Pancreas (tissue), 10 donors: ENCODE measurements at regions not wholly inside any gene's neighbourhood (a gene's known extent, or its start where the extent isn't known, plus 50 kb on each side); places are given as distances from the start of the nearest gene placed in this dataset.

Experiments
- ATAC-seq, 4 donors: fragments of 200-7000 bp; cut with Tn5 transposase; one replicate each; pipeline versions ENCODE4 v1.8.0 to v1.9.1; 2020; ENCODE audit warnings: mild to moderate bottlenecking in 4 of 4, moderate library complexity in 4 of 4
- DNase-seq, 6 donors: peaks; one replicate each; pipeline ENCODE4 v3.0.0-alpha.2; 2020
- FAIRE-seq: peaks from 2 replicates; lab custom pipeline; 2012; peaks lifted over from hg19 to GRCh38; lab: Jason Lieb, UNC
- H3K27ac ChIP-seq, 4 donors: fragments of 200-600 bp; sonication (generic); 1 replicate in 3 of 4; 2 replicates in 1 of 4; pipeline versions ENCODE4 v1.5.0 to v1.8.0; 2020
- H3K27me3 ChIP-seq, 4 donors: fragments of 200-600 bp; one replicate each; pipeline ENCODE4 v1.8.0; 2021
- H3K36me3 ChIP-seq, 3 donors: fragments of 200-600 bp; sonication (generic) in 1 of 3; one replicate each; pipeline versions ENCODE4 v1.5.0 to v1.8.0; 2020 to 2021
- H3K4me1 ChIP-seq, 3 donors: fragments of 200-600 bp; one replicate each; pipeline ENCODE4 v1.8.0; 2021
- H3K4me3 ChIP-seq, 4 donors: fragments of 200-600 bp; sonication (generic) in 2 of 4; one replicate each; pipeline versions ENCODE4 v1.5.0 to v1.8.0; 2020 to 2021
- H3K9me3 ChIP-seq, 4 donors: fragments of 200-600 bp; one replicate each; pipeline ENCODE4 v1.8.0; 2021
- CTCF ChIP-seq, 4 donors: fragments of 200-600 bp; sonication (generic) in 3 of 4; IDR thresholded peaks; one replicate each; pipeline versions ENCODE4 v1.5.0 to v1.8.0; 2021; ENCODE audit warnings: antibody characterized with exemption in 4 of 4
- WGBS, 2 donors: extraction: QIAGEN DNeasy Blood & Tissue Kit; methylation state at CpG; one replicate each; pipeline ENCODE4 v1.1.7; 2013; 5-methylcytosine and 5-hydroxymethylcytosine counted together
- intact Hi-C, 3 donors: fragments of 100-400 bp; cut with DNase I; formaldehyde crosslinking; loops; one replicate each; pipeline versions ENCODE4 v1.11.1 to v1.14.2; 2022
- donor health status: healthy with polysubstance abuse.
- donor health status: DM: no; HTN: no; CAD: no; lungs with moderate emphysema.
- donor health status: DM: no; HTN: no; CAD: no.
- donor health status: control.
- donor health status: control.
- donor health status: Bipolar disorder and iron deficiency.
- donor health status: DM: yes; HTN: yes; CAD: no.
- donor health status: DM: no; HTN: no; CAD: no.
- donor health status: DM: no; HTN: no; CAD: no.
- donor health status: DM: yes; HTN: yes; CAD: no.

- DNase-seq (no peak), FAIRE-seq (no peak), ATAC-seq (no peak)
- intact Hi-C loops, result no loop called here
- Histone ChIP-seq H3K4me3 (no peak overlapping the region), H3K27ac (no peak overlapping the region), H3K27me3 (no peaks in the 10 kb centered on the region), H3K9me3 (no peaks in the 10 kb centered on the region), H3K36me3 (no peaks in the 10 kb centered on the region), H3K4me1 (no peaks in the 10 kb centered on the region)
- no peak for TF ChIP-seq CTCF (IDR thresholded peaks at IDR 0.05)
- WGBS, 2 donors, result 61 to 64% methylated on average over 2 of the region's 2 CpGs
Observed at GRCh38 chr14:26928019-26928418, 330.2 kb upstream of the NOVA1 start.

- WGBS, 2 donors, result 75 to 80% methylated on average over 3 of the region's 3 CpGs
- DNase-seq (no peak), FAIRE-seq (no peak), ATAC-seq (no peak)
- Histone ChIP-seq H3K9me3 (no peaks in the 10 kb centered on the region), H3K27ac (no peak overlapping the region), H3K36me3 (no peaks in the 10 kb centered on the region), H3K4me3 (no peak overlapping the region), H3K27me3 (no peaks in the 10 kb centered on the region), H3K4me1 (peaks cover 0 to 4% (median 0%) of the 10 kb centered on the region in 3 donors)
- TF ChIP-seq CTCF (IDR thresholded peaks at IDR 0.05), result no peak
- intact Hi-C loops, result no loop called here
Observed at GRCh38 chr14:26929361-26929760, 331.5 kb upstream of the NOVA1 start.

GRCh38 chr14:26930576-26930975, 332.7 kb upstream of the NOVA1 start:
- no peak for FAIRE-seq

GRCh38 chr14:26932606-26933005, 334.8 kb upstream of the NOVA1 start:
- H3K4me1 ChIP-seq, result peaks cover 0 to 4% (median 0%) of the 10 kb centered on the region in 3 donors
- WGBS, 2 donors, result 55 to 58% methylated on average over 4 of the region's 4 CpGs

More at GRCh38 chr14:26930576-26930975, 332.7 kb upstream of the NOVA1 start:
- Histone ChIP-seq H3K4me3 (no peak overlapping the region), H3K27me3 (no peaks in the 10 kb centered on the region), H3K27ac (no peak overlapping the region), H3K4me1 (peaks cover 0 to 4% (median 0%) of the 10 kb centered on the region in 3 donors), H3K9me3 (no peaks in the 10 kb centered on the region), H3K36me3 (no peaks in the 10 kb centered on the region)
- 60 to 69% methylated on average over 2 of the region's 2 CpGs for WGBS, 2 donors
- no peak for ATAC-seq
- DNase-seq, result no peak
- intact Hi-C loops, result no loop called here
- TF ChIP-seq CTCF (IDR thresholded peaks at IDR 0.05), result no peak

More at GRCh38 chr14:26932606-26933005, 334.8 kb upstream of the NOVA1 start:
- DNase-seq (no peak), FAIRE-seq (no peak), ATAC-seq (no peak)
- no peaks in the 10 kb centered on the region for H3K27me3 ChIP-seq
- intact Hi-C loops, result no loop called here
- no peaks in the 10 kb centered on the region for H3K9me3 ChIP-seq
- H3K27ac ChIP-seq, result no peak overlapping the region
- H3K4me3 ChIP-seq, result no peak overlapping the region
- no peaks in the 10 kb centered on the region for H3K36me3 ChIP-seq
- no peak for TF ChIP-seq CTCF (IDR thresholded peaks at IDR 0.05)
